GM21526 (cell line): ENCODE measurements at regions not wholly inside any gene's neighbourhood (a gene's known extent, or its start where the extent isn't known, plus 50 kb on each side); places are given as distances from the start of the nearest gene placed in this dataset.

Experiments
- ATAC-seq: cut with Tn5 transposase; IDR thresholded peaks from one replicate; pipeline ENCODE4 v1.9.1; 2021; ENCODE audit warnings: moderate library complexity; ENCODE audit not compliant: unreplicated experiment, low FRiP score

DNA sequence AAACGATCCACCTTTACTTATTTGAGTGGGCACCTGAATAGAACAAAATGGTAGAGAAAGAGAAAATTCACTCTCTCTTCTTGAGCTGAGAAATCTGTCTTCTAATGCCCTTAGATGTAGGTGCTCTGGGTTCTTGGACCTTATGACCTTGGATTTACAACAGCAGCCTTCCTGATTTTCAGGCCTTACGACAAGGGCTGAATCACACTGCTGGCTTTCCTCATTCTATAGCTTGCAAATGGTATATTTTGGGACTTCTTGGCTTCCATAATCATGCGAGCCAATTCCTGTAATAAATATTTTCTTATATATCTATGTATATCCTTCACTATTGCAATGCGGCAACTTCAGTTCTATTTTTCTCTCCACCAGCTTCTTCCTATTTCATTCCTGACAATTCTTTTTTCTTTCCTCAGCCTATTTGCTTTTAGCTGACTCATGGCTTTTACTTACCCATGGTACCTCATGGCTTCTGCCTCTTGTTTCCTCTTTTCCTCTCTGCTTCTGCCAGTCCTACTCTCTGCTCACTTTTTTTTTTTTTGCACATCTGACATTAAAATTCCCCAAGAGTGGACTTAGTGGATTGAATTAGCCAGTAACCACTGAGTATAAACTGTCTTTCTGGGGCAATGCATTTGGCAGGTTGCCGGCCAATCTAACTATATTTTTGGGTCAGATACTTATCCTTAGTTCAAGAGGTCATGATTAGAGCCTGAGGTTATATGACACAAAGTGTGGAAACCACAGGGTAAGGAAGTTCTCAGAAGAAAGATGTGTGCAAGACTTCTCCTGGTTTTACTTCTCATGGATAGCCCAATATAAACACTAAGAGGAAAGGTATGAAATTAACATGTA, 359.5 kb downstream of the TMEM135 start:
- no peak for ATAC-seq

DNA sequence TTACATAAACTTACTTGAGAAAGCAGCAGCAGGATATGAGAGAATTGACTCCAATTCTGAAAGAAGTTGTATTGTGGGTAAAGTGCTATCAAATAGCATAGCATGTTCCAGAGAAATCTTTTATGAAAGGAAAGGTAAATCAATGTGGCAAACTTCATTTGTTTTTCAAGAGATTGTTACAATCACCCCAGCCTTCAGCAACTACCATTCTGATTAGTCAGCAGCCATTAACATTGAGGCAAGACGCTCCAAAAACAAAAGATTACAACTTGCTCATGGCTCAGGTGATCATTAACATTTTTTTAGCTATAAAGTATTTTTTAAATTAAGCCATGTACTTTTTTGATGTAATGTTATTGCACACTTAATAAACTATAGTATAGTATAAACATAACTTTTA, 357.2 kb downstream of the TMEM135 start:
- no peak for ATAC-seq

DNA sequence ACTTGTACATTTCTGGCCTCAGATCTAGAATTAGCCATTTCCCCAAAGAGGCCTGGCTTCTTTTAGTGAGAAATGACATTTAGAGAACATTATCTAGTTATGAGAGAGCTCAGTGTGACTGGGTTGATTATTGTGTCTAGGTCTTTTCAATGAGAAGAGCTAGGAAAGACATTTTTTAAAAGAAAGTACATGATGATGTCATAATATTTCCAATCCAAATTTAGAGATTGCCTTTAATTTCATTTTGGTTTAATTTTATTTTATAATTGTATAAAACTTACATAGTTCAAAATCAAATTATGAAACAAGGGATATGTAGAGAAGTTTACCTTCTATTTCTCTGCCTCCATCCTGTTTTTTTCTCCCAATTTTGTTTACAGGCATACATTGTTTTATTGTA, 354.9 kb downstream of the TMEM135 start:
- no peak for ATAC-seq

- ATAC-seq: no peak
These were observed 353.8 kb downstream of the TMEM135 start for GRCh38 chr11:87391496-87391895.

GRCh38 chr11:87384078-87384729, 346.5 kb downstream of the TMEM135 start:
- ATAC-seq: no peak

DNA sequence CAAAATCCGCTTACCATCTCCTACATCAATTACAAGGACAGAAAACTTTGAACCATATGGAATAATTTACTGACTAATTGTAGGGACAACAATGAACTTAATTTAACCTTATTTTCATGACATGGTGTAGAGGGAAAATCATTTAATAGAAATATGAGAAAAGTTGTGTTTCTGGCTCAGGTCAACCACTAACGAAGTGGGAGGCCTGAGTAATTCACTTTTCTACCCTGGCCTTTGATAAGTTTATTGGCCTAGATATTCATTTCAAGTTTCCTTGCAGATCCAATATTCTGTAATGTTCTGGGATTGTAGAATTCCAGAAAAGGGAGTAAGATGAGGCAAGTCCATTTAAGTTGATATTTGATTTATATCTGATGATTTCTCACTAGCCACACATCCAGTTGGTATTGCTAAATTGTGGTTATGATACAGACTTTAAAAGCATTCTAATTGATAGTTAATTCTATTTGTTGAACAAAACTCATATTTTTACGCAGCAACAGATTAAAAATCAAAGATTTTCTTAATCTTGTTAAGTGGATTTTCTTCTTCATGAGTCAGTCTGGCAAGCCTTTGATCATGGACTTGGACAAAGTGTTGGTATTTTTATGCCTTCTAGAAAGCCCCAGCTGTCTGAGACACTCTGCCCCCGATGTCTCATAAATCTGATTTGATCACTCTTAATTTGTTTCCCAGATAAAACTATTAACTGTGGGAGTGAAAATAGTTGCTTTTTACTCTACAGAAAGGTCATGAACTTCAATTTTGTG, 336.5 kb downstream of the TMEM135 start:
- ATAC-seq: no peak
